GM18867 (cell line): ENCODE measurements at regions not wholly inside any gene's neighbourhood (a gene's known extent, or its start where the extent isn't known, plus 50 kb on each side); places are given as distances from the start of the nearest gene placed in this dataset.

ENCODE experiments used
- ATAC-seq: cut with Tn5 transposase; IDR thresholded peaks from one replicate; pipeline ENCODE4 v1.9.1; 2021; ENCODE audit warnings: mild to moderate bottlenecking, moderate library complexity; ENCODE audit not compliant: unreplicated experiment

- no peak for ATAC-seq
Observed at GRCh38 chr20:4370851-4371250, 121.8 kb upstream of the ADRA1D start.

GRCh38 chr20:4369798-4370124 lies 120.7 kb upstream of the ADRA1D start:
- ATAC-seq = peak; percentile 51

GRCh38 chr20:4369119-4369797 lies 120.2 kb upstream of the ADRA1D start:
- no peak for ATAC-seq

DNA sequence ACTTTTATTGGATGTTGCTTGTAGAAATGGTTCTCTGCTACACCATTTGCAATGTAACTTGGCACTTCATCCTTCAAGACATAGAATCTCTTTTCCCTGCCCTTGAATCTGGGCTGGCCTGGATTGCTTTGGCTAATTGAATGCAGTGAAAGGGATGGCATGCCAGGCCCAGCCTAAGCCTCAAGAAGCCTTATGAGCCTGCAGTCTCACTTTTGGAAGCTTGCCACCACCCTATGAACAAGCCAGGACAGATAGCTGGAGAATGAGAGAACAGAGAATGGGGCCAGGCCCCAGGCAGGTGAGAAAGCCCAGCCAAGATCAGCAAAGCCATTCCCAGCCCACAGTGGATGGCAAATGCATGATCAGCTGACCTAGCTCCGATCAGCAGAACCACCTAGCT lies 117.0 kb upstream of the ADRA1D start:
- no peak for ATAC-seq

DNA sequence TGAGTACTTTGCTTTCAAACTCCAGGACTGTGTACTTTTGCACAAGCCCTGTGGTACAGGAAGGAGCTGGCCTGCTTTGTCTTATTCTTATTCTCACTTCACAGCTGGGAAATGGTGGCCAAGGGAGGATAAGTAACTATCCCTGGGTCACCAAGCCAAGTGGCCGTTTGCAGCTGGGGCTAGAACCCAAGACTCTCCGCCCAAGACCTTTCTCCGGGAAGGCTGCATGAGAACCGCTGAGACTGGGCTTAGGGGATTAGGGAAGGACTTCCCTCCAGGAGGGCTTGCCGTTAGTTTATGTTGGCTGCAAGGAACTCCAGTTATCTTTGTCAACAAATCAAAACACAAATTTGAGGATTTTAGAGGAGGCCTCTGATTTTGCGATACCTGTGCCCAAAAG lies 109.5 kb upstream of the ADRA1D start:
- no peak for ATAC-seq

- ATAC-seq = no peak
Observed at GRCh38 chr20:4352348-4352747, 103.3 kb upstream of the ADRA1D start.

DNA sequence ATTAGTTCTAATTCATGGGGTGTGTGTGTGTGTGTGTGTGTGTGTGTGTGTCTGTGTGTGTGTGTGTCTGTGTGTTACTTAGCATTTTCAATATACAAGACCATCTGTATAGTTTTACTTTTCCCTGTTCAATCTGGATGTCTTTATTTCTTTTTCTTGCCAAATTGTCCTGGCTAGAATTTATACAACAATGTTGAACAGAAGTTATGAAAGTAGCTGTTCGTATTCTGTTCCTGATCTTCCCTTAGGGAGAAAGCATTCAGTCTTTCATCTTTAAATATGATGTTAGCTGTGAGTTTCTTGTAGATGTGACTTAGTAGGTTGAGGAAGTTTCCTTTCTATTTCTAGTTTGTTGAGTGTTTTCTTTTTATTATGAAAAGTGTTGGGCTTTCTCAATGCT lies 101.0 kb upstream of the ADRA1D start:
- no peak for ATAC-seq

DNA sequence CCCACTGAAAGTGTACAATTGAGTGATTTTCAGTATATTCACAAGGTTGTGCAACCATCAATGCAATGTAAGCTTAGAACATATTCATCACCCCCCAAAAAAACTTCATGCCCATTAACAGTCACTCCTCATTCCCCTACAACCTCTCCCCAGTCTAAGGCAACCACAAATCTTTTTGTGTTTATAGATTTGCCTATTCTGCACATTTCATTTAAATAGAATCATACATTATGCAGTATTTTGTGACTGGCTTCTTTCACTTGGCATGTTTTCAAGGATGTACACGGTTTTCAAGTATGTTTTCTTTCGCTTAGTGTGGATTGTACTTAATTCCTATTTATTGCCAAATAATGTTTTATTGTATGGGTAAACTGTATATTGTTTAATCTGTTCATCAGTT lies 95.6 kb upstream of the ADRA1D start:
- no peak for ATAC-seq

GRCh38 chr20:4342609-4343008 lies 93.5 kb upstream of the ADRA1D start:
- ATAC-seq = no peak

DNA sequence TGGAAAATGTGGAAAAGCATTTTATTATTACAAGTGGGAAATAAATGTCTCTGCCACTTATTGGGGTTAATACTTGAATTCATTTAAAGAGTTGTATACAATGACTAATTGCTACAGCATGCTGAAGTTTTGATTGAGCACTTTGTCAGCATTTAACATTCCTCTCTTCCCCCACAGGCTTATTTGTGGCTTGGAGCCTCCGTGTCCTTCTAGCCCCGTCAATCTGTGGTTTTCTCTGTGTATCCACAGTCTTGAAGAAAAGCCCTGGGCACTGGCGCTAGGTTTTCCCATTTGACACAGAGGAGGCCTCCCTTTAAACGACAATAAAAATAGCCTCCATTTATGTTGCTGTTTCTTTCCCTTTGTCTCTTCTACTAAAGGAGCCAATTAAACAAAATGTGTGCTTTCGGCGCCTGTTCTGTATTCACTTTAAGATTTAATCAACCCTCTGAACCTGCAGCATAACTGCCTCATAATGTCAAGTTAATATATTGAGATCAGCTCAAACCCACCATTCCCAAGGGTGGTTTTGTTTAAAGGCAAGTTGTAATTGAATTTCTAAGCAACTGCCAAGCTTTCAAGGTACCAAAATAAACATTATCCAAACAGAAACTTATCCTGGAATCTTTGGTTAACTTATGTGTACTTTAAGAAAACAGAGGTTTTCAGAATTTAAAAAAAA lies 92.9 kb upstream of the ADRA1D start:
- ATAC-seq = no peak

- no peak for ATAC-seq
Observed at GRCh38 chr20:4335722-4336121, 86.6 kb upstream of the ADRA1D start.

DNA sequence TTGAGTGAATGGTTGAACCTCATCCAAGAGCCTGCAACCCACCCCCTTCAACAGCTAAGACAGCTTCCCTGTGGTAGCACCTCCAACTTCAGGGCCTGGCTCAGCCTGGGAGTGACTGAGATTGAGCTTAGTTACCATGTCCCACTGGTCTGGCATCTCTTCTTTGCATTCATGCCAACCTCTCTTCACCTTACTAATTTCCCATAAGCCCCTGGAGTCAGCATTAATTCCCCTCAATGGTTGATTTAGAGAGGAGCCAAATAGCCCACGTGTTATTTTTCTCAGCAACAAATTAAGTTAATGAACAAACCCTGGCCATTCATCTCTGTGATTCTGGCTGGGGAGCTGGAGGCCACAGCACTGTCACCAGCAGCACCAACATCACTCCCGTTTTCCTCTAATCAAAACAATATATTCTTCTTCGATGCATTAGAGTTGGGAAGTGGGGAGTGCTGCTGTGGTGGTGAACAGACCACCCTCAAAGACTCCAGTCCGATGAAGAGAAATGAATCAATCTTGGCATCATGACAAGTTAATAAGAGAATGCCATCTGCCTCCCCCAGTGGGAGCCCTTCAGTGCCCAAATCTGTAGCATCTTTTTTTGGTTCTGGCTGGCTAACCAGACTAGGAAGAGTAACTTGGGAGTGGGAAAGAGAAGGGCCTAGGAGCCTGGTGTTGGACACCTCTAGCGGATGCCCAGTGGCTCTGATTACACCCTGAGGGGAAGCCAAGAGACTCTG lies 83.2 kb upstream of the ADRA1D start:
- ATAC-seq = no peak

- ATAC-seq = no peak
Observed at GRCh38 chr20:4330011-4330410, 80.9 kb upstream of the ADRA1D start.

GRCh38 chr20:4329232-4329631 lies 80.1 kb upstream of the ADRA1D start:
- ATAC-seq = no peak

DNA sequence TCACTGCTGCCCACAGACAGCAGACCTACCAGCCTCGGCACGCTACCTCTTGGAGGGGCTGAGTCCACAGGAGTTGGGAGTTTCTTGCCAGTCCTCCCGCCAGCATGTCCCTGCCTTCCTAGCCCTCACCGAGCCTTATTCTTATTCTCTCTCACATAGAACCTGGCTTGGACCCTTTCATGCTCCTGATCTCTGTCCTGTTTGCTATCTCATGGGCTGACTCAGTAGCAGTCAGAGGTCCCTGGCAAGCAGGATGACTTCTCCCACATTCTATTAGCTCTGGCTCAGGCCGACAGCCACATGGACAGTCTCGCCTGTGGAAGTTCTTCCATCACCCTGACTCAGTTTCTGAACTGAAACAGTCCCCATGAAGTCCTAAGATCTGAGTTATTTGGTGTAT lies 79.5 kb upstream of the ADRA1D start:
- ATAC-seq = no peak

GRCh38 chr20:4327956-4328355 lies 78.9 kb upstream of the ADRA1D start:
- ATAC-seq = no peak

GRCh38 chr20:4326195-4327065 lies 77.3 kb upstream of the ADRA1D start:
- no peak for ATAC-seq

- ATAC-seq = no peak
Observed at GRCh38 chr20:4325548-4326187, 76.6 kb upstream of the ADRA1D start.

GRCh38 chr20:4324611-4325243 lies 75.6 kb upstream of the ADRA1D start:
- ATAC-seq = no peak

DNA sequence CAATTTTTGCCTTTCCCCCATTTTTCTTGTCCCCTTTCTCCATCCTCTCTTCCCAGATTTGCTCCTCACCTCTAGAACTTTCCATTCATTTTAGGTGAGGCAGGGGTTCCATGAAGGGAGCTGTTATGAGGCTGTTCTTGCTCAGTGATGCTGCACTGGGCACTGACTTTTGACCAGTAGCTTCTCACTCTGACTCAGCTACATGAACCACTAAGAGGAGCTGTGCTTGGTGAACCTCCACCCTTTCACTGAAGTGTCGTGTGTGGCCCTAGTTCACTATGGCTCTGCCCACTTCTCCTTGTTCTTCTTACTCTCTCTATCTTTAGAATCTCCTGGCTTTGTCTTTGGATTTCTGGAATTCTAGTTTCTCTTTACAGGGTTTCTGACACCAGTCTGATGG lies 73.4 kb upstream of the ADRA1D start:
- no peak for ATAC-seq
